ENCODE measurements at regions not wholly inside any gene's neighbourhood (a gene's known extent, or its start where the extent isn't known, plus 50 kb on each side); places are given as distances from the start of the nearest gene placed in this dataset.

- no peak; the same call in 1 of the 2 replicates for TF ChIP-seq ZNF449 (CRISPR knock-in tag; IDR thresholded peaks at IDR 0.05)
- TF ChIP-seq CHD2 (IDR thresholded peaks at IDR 0.05; ENCODE audit: low read depth, low read length), result no peak
- 0 out of 4 replicates have a peak, but pooled peaks of 1 of the 2 experiments have one; percentile 11 for TF ChIP-seq MAZ (CRISPR knock-in tag; conservative IDR thresholded peaks at IDR 0.05 in 1 of 2, IDR thresholded peaks at IDR 0.05 in 1 of 2)
- TF ChIP-seq FOXK2 (conservative IDR thresholded peaks at IDR 0.05 in 1 of 2, IDR thresholded peaks at IDR 0.05 in 1 of 2; ENCODE audit: low read depth in 2 of 2), result peak; percentile 89 to 94
- no peak for TF ChIP-seq PATZ1 (CRISPR knock-in tag; IDR thresholded peaks at IDR 0.05; ENCODE audit: borderline replicate concordance)
- no peak for TF ChIP-seq BRF2 (IDR thresholded peaks at IDR 0.05; ENCODE audit: borderline replicate concordance, insufficient read depth, insufficient read length)
- peak; percentile 84 for TF ChIP-seq SMARCA4 (IDR thresholded peaks at IDR 0.05)
- TF ChIP-seq DLX4 (CRISPR knock-in tag; IDR thresholded peaks at IDR 0.05), result no peak
- peak in 1 of 2 experiments; percentile 69; a peak in 1 of 4 replicates for TF ChIP-seq ZMIZ1 (IDR thresholded peaks at IDR 0.05; ENCODE audit: low read depth in 2 of 2, low read length in 2 of 2)
- no peak for TF ChIP-seq KAT2B (IDR thresholded peaks at IDR 0.05; ENCODE audit: low read depth, low read length)
- TF ChIP-seq ZNF395 (CRISPR knock-in tag; IDR thresholded peaks at IDR 0.05), result no peak
- no peak for TF ChIP-seq SREBF1 (IDR thresholded peaks at IDR 0.05; ENCODE audit: borderline replicate concordance, low read depth, low read length)
- no peak for TF ChIP-seq PHF8 (IDR thresholded peaks at IDR 0.05; ENCODE audit: borderline replicate concordance, low read length)
- TF ChIP-seq TFAM (CRISPR knock-in tag; conservative IDR thresholded peaks at IDR 0.05), result no peak
- TF ChIP-seq TAF15 (IDR thresholded peaks at IDR 0.05; ENCODE audit: low read depth, low read length), result no peak
- no peak for TF ChIP-seq ZNF77 (CRISPR knock-in tag; IDR thresholded peaks at IDR 0.05)
Observed at GRCh38 chr2:215532844-215533243, 97.0 kb upstream of the FN1 start (continued).
